22Rv1 (cell line): ENCODE measurements at regions not wholly inside any gene's neighbourhood (a gene's known extent, or its start where the extent isn't known, plus 50 kb on each side); places are given as distances from the start of the nearest gene placed in this dataset.

Source experiments
- ZFX ChIP-seq: fragments of 450-650 bp; IDR thresholded peaks from 2 replicates; pipeline ENCODE4 v1.6.1; 2017; ENCODE audit warnings: antibody characterized with exemption, borderline replicate concordance
- TF ChIP-seq, protein P1 (sequence below): fragments of 450-650 bp; IDR thresholded peaks from 2 replicates; pipeline ENCODE4 v1.5.1; 2017; ENCODE audit warnings: mild to moderate bottlenecking

- TF ChIP-seq, protein P1, sequence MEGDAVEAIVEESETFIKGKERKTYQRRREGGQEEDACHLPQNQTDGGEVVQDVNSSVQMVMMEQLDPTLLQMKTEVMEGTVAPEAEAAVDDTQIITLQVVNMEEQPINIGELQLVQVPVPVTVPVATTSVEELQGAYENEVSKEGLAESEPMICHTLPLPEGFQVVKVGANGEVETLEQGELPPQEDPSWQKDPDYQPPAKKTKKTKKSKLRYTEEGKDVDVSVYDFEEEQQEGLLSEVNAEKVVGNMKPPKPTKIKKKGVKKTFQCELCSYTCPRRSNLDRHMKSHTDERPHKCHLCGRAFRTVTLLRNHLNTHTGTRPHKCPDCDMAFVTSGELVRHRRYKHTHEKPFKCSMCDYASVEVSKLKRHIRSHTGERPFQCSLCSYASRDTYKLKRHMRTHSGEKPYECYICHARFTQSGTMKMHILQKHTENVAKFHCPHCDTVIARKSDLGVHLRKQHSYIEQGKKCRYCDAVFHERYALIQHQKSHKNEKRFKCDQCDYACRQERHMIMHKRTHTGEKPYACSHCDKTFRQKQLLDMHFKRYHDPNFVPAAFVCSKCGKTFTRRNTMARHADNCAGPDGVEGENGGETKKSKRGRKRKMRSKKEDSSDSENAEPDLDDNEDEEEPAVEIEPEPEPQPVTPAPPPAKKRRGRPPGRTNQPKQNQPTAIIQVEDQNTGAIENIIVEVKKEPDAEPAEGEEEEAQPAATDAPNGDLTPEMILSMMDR: no peak
- no peak for TF ChIP-seq ZFX
These were observed 216.5 kb upstream of the SLC8A1 start for GRCh38 chr2:40668425-40668824.
